Activated CD4-positive, alpha-beta T cell treated with anti-CD3 and anti-CD28 coated beads, Interleukin-10, Interleukin-2, amounts not matched to agents 100 ng/mL and 50 ng/mL, durations not matched to agents 16 hours and 8 hours (primary cell): ENCODE measurements at regions not wholly inside any gene's neighbourhood (a gene's known extent, or its start where the extent isn't known, plus 50 kb on each side); places are given as distances from the start of the nearest gene placed in this dataset.
"Not testable (repeated sequence)": the region's sequence is repeated elsewhere in the genome, so short reads cannot be mapped to it uniquely, and the experiment has no call there.

Experiments used
- DNase-seq: peaks from one replicate; pipeline ENCODE4 v3.0.0-alpha.2; 2020

- no peak for DNase-seq
Observed at GRCh38 chr12:47367912-47368537, 288.3 kb upstream of the AMIGO2 start.

- DNase-seq: no peak
Observed at GRCh38 chr12:47366579-47366978, 286.8 kb upstream of the AMIGO2 start.

GRCh38 chr12:47366157-47366556 lies 286.4 kb upstream of the AMIGO2 start:
- no peak for DNase-seq

- DNase-seq: not testable (repeated sequence)
Observed at GRCh38 chr12:47365443-47366076, 285.8 kb upstream of the AMIGO2 start.

GRCh38 chr12:47364261-47364660 lies 284.5 kb upstream of the AMIGO2 start:
- DNase-seq: no peak

GRCh38 chr12:47362126-47362705 lies 282.5 kb upstream of the AMIGO2 start:
- DNase-seq: peak; percentile 40

- peak; percentile 84 for DNase-seq
Observed at GRCh38 chr12:47361389-47362021, 281.7 kb upstream of the AMIGO2 start.

GRCh38 chr12:47360771-47361388 lies 281.1 kb upstream of the AMIGO2 start:
- DNase-seq: peak; percentile 81

- no peak for DNase-seq
Observed at GRCh38 chr12:47360093-47360480, 280.3 kb upstream of the AMIGO2 start.

- no peak for DNase-seq
Observed at GRCh38 chr12:47359310-47360092, 279.7 kb upstream of the AMIGO2 start.

GRCh38 chr12:47357006-47357405 lies 277.2 kb upstream of the AMIGO2 start:
- DNase-seq: not testable (repeated sequence)

GRCh38 chr12:47356129-47356700 lies 276.5 kb upstream of the AMIGO2 start:
- DNase-seq: peak; percentile 77

GRCh38 chr12:47353508-47353907 lies 273.7 kb upstream of the AMIGO2 start:
- DNase-seq: no peak

- no peak for DNase-seq
Observed at GRCh38 chr12:47352067-47352466, 272.3 kb upstream of the AMIGO2 start.

- DNase-seq: no peak
Observed at GRCh38 chr12:47351526-47351925, 271.8 kb upstream of the AMIGO2 start.

- peak; percentile 25 for DNase-seq
Observed at GRCh38 chr12:47350062-47350408, 270.3 kb upstream of the AMIGO2 start.

- DNase-seq: no peak
Observed at GRCh38 chr12:47349137-47350061, 269.6 kb upstream of the AMIGO2 start.

- no peak for DNase-seq
Observed at GRCh38 chr12:47348206-47348605, 268.4 kb upstream of the AMIGO2 start.

- DNase-seq: no peak
Observed at GRCh38 chr12:47346251-47347019, 266.7 kb upstream of the AMIGO2 start.
